Gastrocnemius medialis (tissue), 4 donors: ENCODE measurements at regions not wholly inside any gene's neighbourhood (a gene's known extent, or its start where the extent isn't known, plus 50 kb on each side); places are given as distances from the start of the nearest gene placed in this dataset.

Experiments
- ATAC-seq, 2 donors: fragments of 150-250 bp; one replicate each; pipeline ENCODE4 v1.9.1; 2016
- DNase-seq, 2 donors: peaks; one replicate each; pipeline ENCODE4 v3.0.0-alpha.2; 2019
- H3K27ac ChIP-seq, 4 donors: fragments of 200-600 bp; sonication (generic); 1 replicate in 1 of 4; 2 replicates in 3 of 4; pipeline ENCODE4 v1.5.1; 2016 to 2018; ENCODE audit warnings: mild to moderate bottlenecking in 2 of 4, moderate library complexity in 1 of 4
- H3K27me3 ChIP-seq, 3 donors: fragments of 200-600 bp; sonication (generic) in 2 of 3; 1 replicate in 1 of 3; 2 replicates in 2 of 3; pipeline versions ENCODE4 v1.5.1 to v1.6.0; 2016 to 2019; ENCODE audit warnings: mild to moderate bottlenecking in 1 of 3, moderate library complexity in 1 of 3
- H3K36me3 ChIP-seq, 2 donors: fragments of 200-600 bp; sonication (generic) in 1 of 2; one replicate each; pipeline ENCODE4 v1.5.1; 2017 to 2018
- H3K4me1 ChIP-seq, 2 donors: fragments of 200-600 bp; sonication (generic) in 1 of 2; one replicate each; pipeline ENCODE4 v1.5.1; 2016 to 2017; ENCODE audit warnings: mild to moderate bottlenecking in 2 of 2
- H3K4me3 ChIP-seq, 4 donors: fragments of 200-600 bp; sonication (generic) in 3 of 4; 1 replicate in 1 of 4; 2 replicates in 3 of 4; pipeline ENCODE4 v1.5.1; 2016 to 2019; ENCODE audit warnings: mild to moderate bottlenecking in 2 of 4
- H3K9me3 ChIP-seq, 3 donors: fragments of 200-600 bp; sonication (generic) in 2 of 3; 1 replicate in 1 of 3; 2 replicates in 2 of 3; pipeline ENCODE4 v1.5.1; 2016 to 2019
- CTCF ChIP-seq, 5 experiments: fragments of 450-650 bp in 3 of 5; fragments of 200-600 bp in 2 of 5; sonication (generic) in 2 of 5; IDR thresholded peaks in 4 of 5; conservative IDR thresholded peaks in 1 of 5; 1 replicate in 4 of 5; 2 replicates in 1 of 5; pipeline ENCODE4 v1.5.1; 2016 to 2019; ENCODE audit warnings: antibody characterized with exemption in 5 of 5, mild to moderate bottlenecking in 3 of 5, moderate library complexity in 3 of 5
- POLR2A ChIP-seq, 2 donors: fragments of 450-650 bp; IDR thresholded peaks; one replicate each; pipeline ENCODE4 v1.6.1; 2017; ENCODE audit warnings: antibody characterized with exemption in 2 of 2, mild to moderate bottlenecking in 2 of 2, moderate library complexity in 2 of 2
- in situ Hi-C, 4 donors: fragments of 200-750 bp; cut with MboI; loops; one replicate each; pipeline versions ENCODE4 v1.15.0 to v1.8.0; 2017; ENCODE audit warnings: low sequenced_read_pairs in 4 of 4
- intact Hi-C: fragments of 100-400 bp; cut with DNase I; formaldehyde crosslinking; loops from one replicate; pipeline ENCODE4 v1.15.1; 2023; ENCODE audit warnings: low total_unique reads

- no peak for ATAC-seq
- no peaks in the 10 kb centered on the region for H3K4me1 ChIP-seq
- no peaks in the 10 kb centered on the region for H3K36me3 ChIP-seq
- no peak overlapping the region for H3K27ac ChIP-seq
- no peaks in the 10 kb centered on the region for H3K9me3 ChIP-seq
- DNase-seq = no peak
- intact Hi-C loops (no loop called here), in situ Hi-C loops (no loop called here)
- H3K4me3 ChIP-seq = no peak overlapping the region
- H3K27me3 ChIP-seq = no peaks in the 10 kb centered on the region
- no peak for TF ChIP-seq CTCF (IDR thresholded peaks at IDR 0.05 in 4 of 5, conservative IDR thresholded peaks at IDR 0.05 in 1 of 5)
- no peak for TF ChIP-seq POLR2A (IDR thresholded peaks at IDR 0.05)
Measured at GRCh38 chr2:16112972-16113560, 172.7 kb downstream of the MYCN start.

- ATAC-seq = no peak
- Histone ChIP-seq H3K27ac (no peak overlapping the region), H3K27me3 (no peaks in the 10 kb centered on the region), H3K4me1 (no peaks in the 10 kb centered on the region), H3K36me3 (no peaks in the 10 kb centered on the region), H3K9me3 (no peaks in the 10 kb centered on the region), H3K4me3 (no peak overlapping the region)
- no peak for DNase-seq
- intact Hi-C loops (no loop called here), in situ Hi-C loops (no loop called here)
- TF ChIP-seq POLR2A (IDR thresholded peaks at IDR 0.05) (no peak), CTCF (IDR thresholded peaks at IDR 0.05 in 4 of 5, conservative IDR thresholded peaks at IDR 0.05 in 1 of 5) (no peak)
Measured at GRCh38 chr2:16112251-16112971, 172.1 kb downstream of the MYCN start.

GRCh38 chr2:16111838-16112210 is 171.5 kb downstream of the MYCN start:
- no peaks in the 10 kb centered on the region for H3K36me3 ChIP-seq
- in situ Hi-C loops = no loop called here
- DNase-seq (no peak), ATAC-seq (no peak)
- intact Hi-C loops = no loop called here
- H3K4me1 ChIP-seq = no peaks in the 10 kb centered on the region
- TF ChIP-seq CTCF (IDR thresholded peaks at IDR 0.05 in 4 of 5, conservative IDR thresholded peaks at IDR 0.05 in 1 of 5) = no peak
- no peak for TF ChIP-seq POLR2A (IDR thresholded peaks at IDR 0.05)
- no peak overlapping the region for H3K4me3 ChIP-seq
- no peaks in the 10 kb centered on the region for H3K9me3 ChIP-seq
- no peak overlapping the region for H3K27ac ChIP-seq
- no peaks in the 10 kb centered on the region for H3K27me3 ChIP-seq

- no peaks in the 10 kb centered on the region for H3K9me3 ChIP-seq
- no peak overlapping the region for H3K4me3 ChIP-seq
- no peak overlapping the region for H3K27ac ChIP-seq
- in situ Hi-C loops (no loop called here), intact Hi-C loops (no loop called here)
- no peaks in the 10 kb centered on the region for H3K27me3 ChIP-seq
- TF ChIP-seq POLR2A (IDR thresholded peaks at IDR 0.05) (no peak), CTCF (IDR thresholded peaks at IDR 0.05 in 4 of 5, conservative IDR thresholded peaks at IDR 0.05 in 1 of 5) (no peak)
- no peaks in the 10 kb centered on the region for H3K4me1 ChIP-seq
- DNase-seq (no peak), ATAC-seq (no peak)
- no peaks in the 10 kb centered on the region for H3K36me3 ChIP-seq
Measured at GRCh38 chr2:16109821-16110310, 169.5 kb downstream of the MYCN start.
